ENCODE measurements at regions not wholly inside any gene's neighbourhood (a gene's known extent, or its start where the extent isn't known, plus 50 kb on each side); places are given as distances from the start of the nearest gene placed in this dataset.
A peak's percentile ranks its signal among the peaks of the same experiment; 100 is the strongest.
"Not testable (repeated sequence)": the region's sequence is repeated elsewhere in the genome, so short reads cannot be mapped to it uniquely, and the experiment has no call there.

DNA sequence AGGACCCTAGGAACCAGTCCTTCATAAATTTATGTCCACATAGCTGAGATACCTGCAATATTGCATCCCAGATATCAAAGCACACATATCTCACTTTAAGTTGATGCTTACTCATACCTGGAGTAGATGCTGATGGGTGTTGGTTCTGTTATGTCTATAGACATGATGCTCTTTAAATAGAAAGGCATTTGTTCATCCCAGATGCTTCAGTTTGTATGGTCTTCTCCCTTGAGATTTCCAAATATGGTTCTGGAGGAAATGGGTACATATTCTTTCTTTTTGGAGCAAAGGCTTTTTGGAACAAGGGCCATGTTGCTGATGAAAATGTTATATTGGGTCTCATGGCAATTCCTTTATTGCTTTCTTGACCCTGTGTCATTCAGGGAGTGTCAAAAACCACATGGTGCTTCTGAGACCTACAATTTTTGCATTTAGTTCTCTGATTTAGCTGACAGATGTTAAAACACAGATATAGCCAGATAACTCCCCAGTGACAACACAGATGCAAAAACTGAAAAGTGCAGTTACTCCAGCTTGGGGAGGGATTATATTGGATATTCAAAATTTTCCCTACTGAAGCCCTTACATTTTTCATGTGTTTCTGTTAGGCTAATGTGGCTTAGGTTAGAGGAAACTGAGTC is 211.4 kb downstream of the KCNRG start:
- Histone ChIP-seq H3K36me3 (no peaks in the 10 kb centered on the region), H3K27me3 (no peaks in the 10 kb centered on the region), H3K4me1 (ENCODE audit: control insufficient read depth in 1 of 2, insufficient read depth in 1 of 2, low read depth in 1 of 2, low read length in 1 of 2) (peaks cover 39% of the 10 kb centered on the region in 2 experiments), H3K27ac (no peak overlapping the region), H3K4me3 (ENCODE audit: low read depth in 1 of 2, low read length in 1 of 2) (no peak overlapping the region), H3K9me3 (no peaks in the 10 kb centered on the region)
- TF ChIP-seq, protein P1, sequence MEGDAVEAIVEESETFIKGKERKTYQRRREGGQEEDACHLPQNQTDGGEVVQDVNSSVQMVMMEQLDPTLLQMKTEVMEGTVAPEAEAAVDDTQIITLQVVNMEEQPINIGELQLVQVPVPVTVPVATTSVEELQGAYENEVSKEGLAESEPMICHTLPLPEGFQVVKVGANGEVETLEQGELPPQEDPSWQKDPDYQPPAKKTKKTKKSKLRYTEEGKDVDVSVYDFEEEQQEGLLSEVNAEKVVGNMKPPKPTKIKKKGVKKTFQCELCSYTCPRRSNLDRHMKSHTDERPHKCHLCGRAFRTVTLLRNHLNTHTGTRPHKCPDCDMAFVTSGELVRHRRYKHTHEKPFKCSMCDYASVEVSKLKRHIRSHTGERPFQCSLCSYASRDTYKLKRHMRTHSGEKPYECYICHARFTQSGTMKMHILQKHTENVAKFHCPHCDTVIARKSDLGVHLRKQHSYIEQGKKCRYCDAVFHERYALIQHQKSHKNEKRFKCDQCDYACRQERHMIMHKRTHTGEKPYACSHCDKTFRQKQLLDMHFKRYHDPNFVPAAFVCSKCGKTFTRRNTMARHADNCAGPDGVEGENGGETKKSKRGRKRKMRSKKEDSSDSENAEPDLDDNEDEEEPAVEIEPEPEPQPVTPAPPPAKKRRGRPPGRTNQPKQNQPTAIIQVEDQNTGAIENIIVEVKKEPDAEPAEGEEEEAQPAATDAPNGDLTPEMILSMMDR (IDR thresholded peaks at IDR 0.05), result no peak

DNA sequence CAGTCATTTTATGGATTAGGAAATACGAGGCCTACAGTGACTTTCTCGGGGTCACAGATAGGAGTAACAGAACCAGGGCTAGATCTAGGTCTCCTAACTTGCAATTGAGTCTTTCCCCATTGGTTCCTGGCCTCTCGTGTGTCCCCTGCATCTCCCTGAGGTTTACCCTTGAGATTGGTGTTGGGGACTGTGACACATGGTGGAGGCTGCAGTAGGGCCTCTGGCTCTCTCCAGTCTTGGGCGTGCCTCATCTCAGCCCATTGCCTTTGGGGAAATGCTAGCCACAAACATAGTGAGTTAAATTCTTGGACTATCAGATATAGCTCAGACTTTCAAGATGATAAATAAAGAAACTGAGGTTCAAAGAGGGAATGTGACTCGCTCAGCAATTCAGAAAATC is 212.1 kb downstream of the KCNRG start:
- Histone ChIP-seq H3K27ac (no peak overlapping the region), H3K4me3 (ENCODE audit: low read depth in 1 of 2, low read length in 1 of 2) (no peak overlapping the region), H3K9me3 (no peaks in the 10 kb centered on the region), H3K27me3 (no peaks in the 10 kb centered on the region), H3K36me3 (no peaks in the 10 kb centered on the region), H3K4me1 (ENCODE audit: control insufficient read depth in 1 of 2, insufficient read depth in 1 of 2, low read depth in 1 of 2, low read length in 1 of 2) (peaks cover 31 to 32% of the 10 kb centered on the region in 2 experiments)
- TF ChIP-seq, protein P1 (IDR thresholded peaks at IDR 0.05), result no peak

DNA sequence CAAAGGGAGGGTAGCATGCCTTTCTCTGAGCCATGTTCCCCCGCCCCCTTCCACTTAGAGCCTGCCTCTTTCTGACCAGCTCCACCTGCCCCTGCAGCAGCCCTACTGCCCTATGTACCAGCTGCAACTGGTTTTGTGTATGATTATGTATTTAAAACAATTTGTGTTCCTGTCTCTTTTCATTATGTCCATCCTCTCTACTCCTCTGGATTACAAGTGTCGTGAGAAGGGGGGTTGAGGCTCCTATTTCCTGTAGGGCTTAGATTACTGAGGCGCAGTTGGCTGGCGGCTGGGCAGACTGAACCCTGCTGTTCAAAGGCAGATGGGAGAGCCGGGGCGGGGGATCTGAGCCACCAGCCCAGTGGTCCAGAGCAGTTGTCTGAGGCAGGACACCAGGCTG is 213.3 kb downstream of the KCNRG start:
- H3K27me3 ChIP-seq, result no peaks in the 10 kb centered on the region
- no peaks in the 10 kb centered on the region for H3K9me3 ChIP-seq
- no peak overlapping the region for H3K27ac ChIP-seq

DNA sequence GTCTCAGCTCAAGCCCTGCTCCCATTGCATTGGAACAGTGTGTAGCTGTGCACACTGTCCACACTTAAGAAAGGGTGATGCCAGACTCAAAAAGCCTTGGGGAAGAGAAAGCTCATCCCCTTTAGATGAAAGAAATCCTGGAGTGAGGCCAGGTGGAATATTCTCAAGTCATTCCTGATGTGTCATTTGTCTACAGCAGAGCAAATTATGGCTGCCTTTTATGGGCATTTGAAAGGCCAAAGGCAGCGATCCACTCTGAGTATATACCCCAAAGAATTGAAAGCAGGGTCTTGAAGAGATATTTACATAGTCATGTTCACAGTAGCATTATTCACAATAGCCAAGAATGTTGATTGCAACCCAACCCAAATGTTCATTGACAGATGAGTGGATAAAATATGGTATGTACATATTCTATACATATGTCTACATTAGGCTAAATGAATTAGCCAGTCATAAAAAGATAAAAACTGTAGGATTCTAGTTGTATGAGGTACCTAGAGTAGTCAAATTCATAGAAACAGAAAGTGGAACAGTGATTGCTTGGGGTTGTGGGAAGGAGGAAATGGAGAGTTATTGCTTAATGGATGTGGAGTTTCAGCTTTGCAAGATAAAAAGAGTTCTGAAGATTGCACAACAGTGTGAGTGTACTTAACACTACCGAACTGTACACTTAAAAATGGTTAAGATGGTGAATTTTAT is 214.9 kb downstream of the KCNRG start:
- H3K4me3 ChIP-seq (ENCODE audit: low read depth in 1 of 2, low read length in 1 of 2), result peak overlapping the region in 1 of 2 experiments; percentile 31
- no peaks in the 10 kb centered on the region for H3K36me3 ChIP-seq
- TF ChIP-seq, protein P1 (IDR thresholded peaks at IDR 0.05), result no peak
- H3K9me3 ChIP-seq, result no peaks in the 10 kb centered on the region
- H3K4me1 ChIP-seq (ENCODE audit: control insufficient read depth in 1 of 2, insufficient read depth in 1 of 2, low read depth in 1 of 2, low read length in 1 of 2), result peaks cover 17% of the 10 kb centered on the region in 2 experiments
- peak overlapping the region; percentile 81 for H3K27ac ChIP-seq
- no peaks in the 10 kb centered on the region for H3K27me3 ChIP-seq

More for the DNA sequence above, 213.3 kb downstream of the KCNRG start:
- TF ChIP-seq, protein P1 (IDR thresholded peaks at IDR 0.05), result no peak
- H3K36me3 ChIP-seq, result no peaks in the 10 kb centered on the region
- H3K4me3 ChIP-seq (ENCODE audit: low read depth in 1 of 2, low read length in 1 of 2), result no peak overlapping the region
- peaks cover 23% of the 10 kb centered on the region in 2 experiments for H3K4me1 ChIP-seq (ENCODE audit: control insufficient read depth in 1 of 2, insufficient read depth in 1 of 2, low read depth in 1 of 2, low read length in 1 of 2)

DNA sequence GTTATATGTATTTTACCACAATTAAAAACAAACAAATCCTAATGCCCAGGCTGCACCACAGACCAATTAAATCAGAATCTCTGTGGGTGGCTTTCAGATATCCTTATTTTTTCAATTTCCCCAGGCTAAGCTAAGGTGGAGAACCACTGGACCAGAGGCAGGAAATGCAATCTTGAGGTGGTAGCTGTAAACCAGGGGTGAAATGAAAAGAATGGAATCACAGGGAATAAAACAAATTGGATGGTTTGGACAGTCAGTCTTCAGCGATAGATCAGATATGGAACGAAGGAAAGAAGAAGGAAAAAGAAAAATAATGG is 215.4 kb downstream of the KCNRG start:
- Histone ChIP-seq H3K36me3 (no peaks in the 10 kb centered on the region), H3K9me3 (no peaks in the 10 kb centered on the region), H3K27me3 (no peaks in the 10 kb centered on the region), H3K4me3 (ENCODE audit: low read depth in 1 of 2, low read length in 1 of 2) (peak overlapping the region in 1 of 2 experiments; percentile 31), H3K27ac (peak overlapping the region; percentile 81), H3K4me1 (ENCODE audit: control insufficient read depth in 1 of 2, insufficient read depth in 1 of 2, low read depth in 1 of 2, low read length in 1 of 2) (peaks cover 17% of the 10 kb centered on the region in 2 experiments)
- TF ChIP-seq, protein P1 (IDR thresholded peaks at IDR 0.05), result no peak

DNA sequence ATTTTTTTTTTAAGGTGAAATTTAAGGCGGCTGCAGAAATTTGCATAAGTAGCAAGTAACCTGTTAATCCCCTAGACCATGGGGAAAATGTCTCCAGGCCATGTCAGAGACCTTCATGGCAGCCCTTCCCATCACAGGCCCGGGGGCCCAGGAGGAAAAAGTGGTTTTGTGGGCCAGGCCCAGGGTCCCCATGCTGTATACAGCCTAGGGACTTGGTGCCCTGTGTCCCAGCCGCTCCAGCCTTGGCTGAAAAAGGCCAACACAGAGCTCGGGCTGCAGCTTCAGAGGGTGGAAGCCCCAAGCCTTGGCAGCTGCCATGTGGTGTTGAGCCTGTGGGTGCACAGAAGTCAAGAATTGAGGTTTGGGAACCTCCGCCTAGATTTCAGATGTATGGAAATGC is 218.3 kb downstream of the KCNRG start:
- H3K27ac ChIP-seq; H3K4me3 ChIP-seq (ENCODE audit: low read depth in 1 of 2, low read length in 1 of 2); H3K27me3 ChIP-seq; H3K9me3 ChIP-seq; H3K36me3 ChIP-seq: not testable (repeated sequence)
- peaks cover 17% of the 10 kb centered on the region in 2 experiments for H3K4me1 ChIP-seq (ENCODE audit: control insufficient read depth in 1 of 2, insufficient read depth in 1 of 2, low read depth in 1 of 2, low read length in 1 of 2)
